Fibroblast of pulmonary artery (primary cell): ENCODE measurements at regions not wholly inside any gene's neighbourhood (a gene's known extent, or its start where the extent isn't known, plus 50 kb on each side); places are given as distances from the start of the nearest gene placed in this dataset.

Experiments
- DNase-seq: peaks from one replicate; pipeline ENCODE4 v3.0.0-alpha.2; 2010; ENCODE audit warnings: low read depth
- H3K4me3 ChIP-seq: replicated peaks from 2 replicates; pipeline ENCODE4 v1.5.1; 2011; ENCODE audit warnings: low read depth, mild to moderate bottlenecking, control low read depth, low read length, moderate library complexity
- TF ChIP-seq, protein P1 (sequence below): IDR thresholded peaks from 2 replicates; pipeline ENCODE4 v1.5.1; 2011; ENCODE audit warnings: mild to moderate bottlenecking, control low read depth, low read length, inconsistent platforms; ENCODE audit errors: missing control alignments

DNA sequence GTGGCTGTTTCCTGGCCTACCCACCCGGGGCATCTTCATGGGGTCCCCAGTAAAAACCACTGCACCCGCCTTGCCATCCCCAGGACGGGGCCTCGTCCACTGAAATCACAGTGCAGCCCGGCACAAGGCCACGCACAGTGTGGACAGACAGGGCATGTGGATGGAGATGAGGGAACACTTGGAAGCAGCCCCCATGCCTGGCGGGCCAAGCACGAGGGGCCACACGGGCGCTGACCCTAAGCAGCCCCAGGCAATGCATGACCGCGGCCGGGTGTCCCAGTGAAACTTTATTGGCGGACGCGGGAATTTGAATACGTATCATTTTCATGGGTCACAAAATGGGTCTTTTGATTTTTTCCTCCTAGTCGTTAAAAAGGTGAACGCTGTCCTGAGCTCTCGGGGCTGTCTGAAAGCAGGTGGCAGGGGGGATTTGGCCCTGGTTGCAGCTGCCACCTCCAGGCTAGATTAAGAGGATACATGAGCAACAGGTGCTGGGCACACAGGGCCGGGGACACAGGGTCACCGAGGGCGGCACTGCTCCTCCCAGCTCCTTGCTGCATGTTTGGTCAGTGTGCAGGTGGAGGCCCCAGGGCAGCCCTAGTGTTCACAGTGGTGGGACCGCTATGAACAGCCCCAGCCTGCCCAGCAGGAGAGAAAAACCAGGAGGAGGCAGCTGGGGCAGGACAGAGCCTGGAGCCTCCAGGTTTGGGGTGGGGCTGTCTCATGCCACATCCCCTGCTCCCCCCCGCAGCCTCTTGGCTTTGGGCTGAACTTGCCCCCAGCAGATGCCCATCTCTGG is 74.9 kb upstream of the SLCO4A1 start:
- TF ChIP-seq, protein P1, sequence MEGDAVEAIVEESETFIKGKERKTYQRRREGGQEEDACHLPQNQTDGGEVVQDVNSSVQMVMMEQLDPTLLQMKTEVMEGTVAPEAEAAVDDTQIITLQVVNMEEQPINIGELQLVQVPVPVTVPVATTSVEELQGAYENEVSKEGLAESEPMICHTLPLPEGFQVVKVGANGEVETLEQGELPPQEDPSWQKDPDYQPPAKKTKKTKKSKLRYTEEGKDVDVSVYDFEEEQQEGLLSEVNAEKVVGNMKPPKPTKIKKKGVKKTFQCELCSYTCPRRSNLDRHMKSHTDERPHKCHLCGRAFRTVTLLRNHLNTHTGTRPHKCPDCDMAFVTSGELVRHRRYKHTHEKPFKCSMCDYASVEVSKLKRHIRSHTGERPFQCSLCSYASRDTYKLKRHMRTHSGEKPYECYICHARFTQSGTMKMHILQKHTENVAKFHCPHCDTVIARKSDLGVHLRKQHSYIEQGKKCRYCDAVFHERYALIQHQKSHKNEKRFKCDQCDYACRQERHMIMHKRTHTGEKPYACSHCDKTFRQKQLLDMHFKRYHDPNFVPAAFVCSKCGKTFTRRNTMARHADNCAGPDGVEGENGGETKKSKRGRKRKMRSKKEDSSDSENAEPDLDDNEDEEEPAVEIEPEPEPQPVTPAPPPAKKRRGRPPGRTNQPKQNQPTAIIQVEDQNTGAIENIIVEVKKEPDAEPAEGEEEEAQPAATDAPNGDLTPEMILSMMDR, result no peak
- DNase-seq, result no peak

DNA sequence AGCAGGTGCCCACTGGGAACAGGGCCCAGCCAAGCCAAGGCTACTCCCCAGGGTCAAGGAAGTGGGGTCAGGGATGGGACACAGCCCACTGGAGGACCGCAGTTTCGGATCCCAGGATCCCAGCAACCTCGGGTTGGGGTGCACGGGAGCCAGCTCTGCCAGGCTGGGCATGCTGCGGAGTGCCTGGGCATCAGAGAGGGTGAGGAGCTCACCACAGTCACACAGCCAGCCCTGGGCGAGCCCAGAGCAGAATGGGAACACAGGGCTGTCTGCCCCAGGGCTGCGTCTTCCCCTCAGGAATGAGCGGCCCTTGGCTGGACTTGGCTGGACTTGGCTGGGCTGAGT is 74.3 kb upstream of the SLCO4A1 start:
- DNase-seq, result no peak
- no peak overlapping the region for H3K4me3 ChIP-seq
- TF ChIP-seq, protein P1, result no peak

More for the DNA sequence above, 74.9 kb upstream of the SLCO4A1 start:
- no peak overlapping the region for H3K4me3 ChIP-seq

DNA sequence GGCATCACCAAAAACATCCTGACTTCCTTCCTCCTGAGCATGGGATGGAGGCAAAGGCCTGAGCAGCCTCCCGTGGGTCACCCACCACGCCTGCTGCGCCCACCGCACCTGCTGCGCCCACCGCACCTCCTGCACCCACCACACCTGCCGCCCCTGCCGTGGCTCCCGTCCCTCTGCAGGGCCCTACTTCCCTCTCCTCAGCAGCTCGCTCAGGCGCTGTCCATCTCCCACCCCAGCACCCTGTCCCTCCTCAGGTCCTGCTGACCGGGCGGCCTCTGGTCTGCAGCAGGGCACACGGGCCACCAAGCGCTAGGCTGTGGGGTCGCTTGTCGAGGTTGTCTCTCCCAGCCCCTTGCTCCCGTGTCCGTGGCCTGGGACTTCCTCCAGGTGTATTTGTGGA is 72.7 kb upstream of the SLCO4A1 start:
- H3K4me3 ChIP-seq, result no peak overlapping the region
- TF ChIP-seq, protein P1, result no peak
- no peak for DNase-seq

DNA sequence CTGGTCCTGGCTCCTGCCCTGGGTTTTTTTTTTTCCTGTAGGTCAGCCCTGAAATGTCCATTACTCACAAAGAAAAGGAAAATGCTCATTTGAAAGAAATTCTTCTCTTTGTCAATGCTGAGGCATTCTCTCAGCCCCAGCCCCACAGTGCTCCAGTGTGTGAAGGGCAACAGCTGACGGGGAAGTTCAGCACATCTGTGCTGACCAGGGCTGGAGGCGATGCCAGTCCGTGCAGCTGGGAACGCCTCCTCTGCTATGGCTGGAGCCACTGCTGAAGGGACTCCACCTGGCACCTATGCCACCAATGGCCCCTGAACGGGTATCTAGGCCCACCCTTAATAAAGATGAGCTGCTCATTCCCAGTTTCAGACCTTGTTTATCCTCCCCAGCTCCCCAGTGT is 71.9 kb upstream of the SLCO4A1 start:
- DNase-seq, result no peak
- TF ChIP-seq, protein P1, result no peak
- no peak overlapping the region for H3K4me3 ChIP-seq

DNA sequence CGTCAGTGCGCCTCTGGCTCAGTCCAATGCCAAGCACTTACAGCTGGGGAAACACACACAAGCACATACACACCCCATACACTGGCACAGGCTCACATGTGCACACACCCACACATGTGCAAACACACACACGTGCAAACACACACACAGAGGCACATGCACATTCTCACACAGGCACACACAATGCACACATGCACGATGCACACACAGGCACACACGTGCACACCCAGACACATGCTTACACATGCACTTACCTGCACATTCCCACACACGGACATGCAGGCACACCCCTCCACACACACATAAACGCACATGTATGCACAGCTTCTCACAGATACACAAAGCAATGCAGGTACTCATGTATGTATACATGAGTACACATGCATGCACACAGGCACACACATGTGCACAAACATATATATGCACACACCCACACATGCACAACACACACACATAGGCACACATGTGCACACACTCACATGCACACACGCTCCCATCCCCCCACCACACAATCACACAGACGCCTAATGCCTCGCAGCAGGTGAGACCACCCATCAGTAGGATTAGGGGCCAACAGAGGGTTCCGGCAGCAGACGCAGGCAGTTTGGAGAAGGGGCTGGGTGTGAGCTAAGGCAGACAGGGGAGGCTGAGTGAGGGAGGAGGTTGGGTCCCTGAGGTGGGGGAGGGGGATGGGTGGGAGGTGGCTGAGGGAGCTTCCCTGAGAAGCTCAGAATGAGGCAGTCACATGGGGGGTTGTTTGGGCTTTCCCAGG is 71.2 kb upstream of the SLCO4A1 start:
- no peak for DNase-seq
- no peak overlapping the region for H3K4me3 ChIP-seq
- TF ChIP-seq, protein P1, result no peak

DNA sequence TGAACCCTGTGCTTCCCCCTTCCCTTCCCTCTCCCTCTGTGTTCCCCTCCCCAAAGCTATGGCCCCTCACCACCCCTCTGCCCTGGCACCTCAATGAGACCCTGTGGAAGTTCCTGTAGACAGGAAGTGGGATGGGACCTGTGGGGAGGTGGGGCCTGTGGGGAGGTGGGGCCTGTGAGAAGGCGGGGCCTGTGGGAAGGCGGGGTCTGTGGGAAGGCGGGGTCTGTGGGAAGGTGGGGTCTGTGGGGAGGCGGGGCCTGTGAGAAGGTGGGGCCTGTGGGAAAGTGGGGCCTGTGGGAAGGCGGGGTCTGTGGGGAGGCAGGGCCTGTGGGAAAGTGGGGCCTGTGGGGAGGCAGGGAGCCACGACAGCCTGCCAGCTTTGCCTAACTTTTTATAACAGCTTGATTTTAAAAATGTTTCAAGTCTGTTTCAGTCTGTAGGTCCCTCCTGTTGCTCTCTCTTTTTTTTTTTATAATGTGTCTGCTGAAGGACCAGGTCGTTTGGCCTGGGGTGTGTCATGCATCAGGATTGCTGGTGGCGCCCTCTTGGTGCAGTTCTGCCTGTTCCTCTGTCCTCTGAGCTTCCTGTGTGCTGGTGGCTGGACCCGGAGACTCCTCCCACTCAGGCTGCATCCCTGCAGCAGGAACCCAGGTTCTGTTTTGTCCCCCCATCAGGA is 70.5 kb upstream of the SLCO4A1 start:
- no peak overlapping the region for H3K4me3 ChIP-seq
- no peak for DNase-seq
- TF ChIP-seq, protein P1, result no peak
